22Rv1 (cell line): ENCODE measurements at regions not wholly inside any gene's neighbourhood (a gene's known extent, or its start where the extent isn't known, plus 50 kb on each side); places are given as distances from the start of the nearest gene placed in this dataset.

Experiments
- CTCF ChIP-seq: fragments of 450-650 bp; IDR thresholded peaks from 2 replicates; pipeline ENCODE4 v1.5.1; 2017; ENCODE audit warnings: mild to moderate bottlenecking
- ZFX ChIP-seq: fragments of 450-650 bp; IDR thresholded peaks from 2 replicates; pipeline ENCODE4 v1.6.1; 2017; ENCODE audit warnings: antibody characterized with exemption, borderline replicate concordance

- TF ChIP-seq CTCF: no peak
- TF ChIP-seq ZFX: no peak
Measured at GRCh38 chrX:20593402-20593801, 326.7 kb upstream of the RPS6KA3 start.
